AG04450 (cell line): ENCODE measurements at regions not wholly inside any gene's neighbourhood (a gene's known extent, or its start where the extent isn't known, plus 50 kb on each side); places are given as distances from the start of the nearest gene placed in this dataset.

Experiments
- CTCF ChIA-PET: fragments of 300-600, 350-600 bp; formaldehyde crosslinking; extraction: SDS; loops from one replicate; lab custom pipeline; 2022; ENCODE audit warnings: antibody characterized with exemption, inconsistent platforms; lab: Charles Lee
- POLR2A ChIA-PET: fragments of 350-600 bp; formaldehyde crosslinking; extraction: SDS; loops from one replicate; lab custom pipeline; 2021; ENCODE audit warnings: antibody characterized with exemption, inconsistent platforms; lab: Yijun Ruan, JAX
- DNase-seq: peaks from one replicate; pipeline ENCODE4 v3.0.0-alpha.2; 2011; ENCODE audit warnings: low read depth, low spot score
- H3K27ac ChIP-seq: one replicate; pipeline ENCODE4 v1.5.1; 2012; ENCODE audit warnings: low read depth, low read length, control low read depth
- H3K27me3 ChIP-seq: one replicate; pipeline ENCODE4 v1.6.0; 2012; ENCODE audit warnings: low read length; ENCODE audit not compliant: control insufficient read depth, insufficient read depth
- H3K4me3 ChIP-seq: 2 replicates; pipeline ENCODE4 v1.5.1; 2011; ENCODE audit warnings: mild to moderate bottlenecking, low read depth, low read length, control low read depth
- H3K9me3 ChIP-seq: 2 replicates; pipeline ENCODE4 v1.5.1; 2012; ENCODE audit warnings: low read length; ENCODE audit not compliant: control insufficient read depth, insufficient read depth
- CTCF ChIP-seq: IDR thresholded peaks from 2 replicates; pipeline ENCODE4 v1.5.1; 2011; ENCODE audit warnings: low read depth, low read length, control low read depth, inconsistent platforms

DNA sequence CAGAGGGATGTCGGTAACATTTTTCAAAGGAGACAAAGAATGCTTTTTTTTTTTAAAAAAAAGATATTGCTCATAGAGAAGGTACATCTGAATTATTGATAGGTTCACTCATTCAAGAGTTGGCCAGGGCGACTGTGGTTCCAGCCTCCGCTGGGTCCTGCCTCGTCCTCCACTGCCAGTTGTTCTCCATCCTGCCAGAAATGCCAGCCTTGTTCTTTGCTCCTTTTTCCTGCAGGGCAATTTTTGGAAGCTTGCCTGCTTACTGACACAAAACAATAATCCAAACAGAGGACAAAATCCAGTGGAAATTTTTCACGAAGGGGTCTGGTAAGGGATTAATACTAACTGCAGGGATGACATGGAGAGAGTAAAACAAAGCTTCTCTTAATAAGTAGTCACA lies 1113.0 kb downstream of the CBLN2 start:
- CTCF ChIA-PET = no interaction called here
- POLR2A ChIA-PET = no interaction called here

DNA sequence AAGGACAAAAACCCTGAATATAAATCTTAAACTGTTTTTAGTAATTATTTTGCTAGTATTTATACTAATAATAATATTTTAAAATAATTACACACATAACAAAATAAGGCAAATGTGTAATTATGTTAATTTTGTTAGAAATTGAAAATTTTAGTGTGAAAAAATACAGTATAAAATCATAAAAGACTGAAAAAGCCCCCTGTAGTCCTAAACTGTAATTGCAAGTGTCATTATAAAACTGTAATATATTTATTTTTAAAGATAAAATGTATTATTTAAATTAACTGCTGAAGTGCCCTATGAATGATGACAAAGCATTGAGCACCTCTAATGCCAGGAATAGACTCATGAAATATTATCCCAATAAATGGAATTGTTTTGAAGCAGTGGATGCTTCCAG lies 1117.7 kb downstream of the CBLN2 start:
- no peaks in the 10 kb centered on the region for H3K27me3 ChIP-seq
- no peak overlapping the region for H3K27ac ChIP-seq
- TF ChIP-seq CTCF = no peak; the same call in 1 of the 2 replicates
- H3K9me3 ChIP-seq = no peaks in the 10 kb centered on the region
- DNase-seq = no peak
- POLR2A ChIA-PET = no interaction called here
- H3K4me3 ChIP-seq = no peak overlapping the region
- CTCF ChIA-PET = no interaction called here

More for the DNA sequence above, 1113.0 kb downstream of the CBLN2 start:
- TF ChIP-seq CTCF = no peak
- H3K9me3 ChIP-seq = no peaks in the 10 kb centered on the region
- no peaks in the 10 kb centered on the region for H3K27me3 ChIP-seq
- no peak overlapping the region for H3K27ac ChIP-seq
- DNase-seq = no peak
- H3K4me3 ChIP-seq = no peak overlapping the region

GRCh38 chr18:71405169-71405809 lies 1116.4 kb downstream of the SOCS6 start:
- POLR2A ChIA-PET = no interaction called here
- DNase-seq = no peak
- H3K27ac ChIP-seq = no peak overlapping the region
- H3K27me3 ChIP-seq = no peaks in the 10 kb centered on the region
- CTCF ChIA-PET = no interaction called here
- TF ChIP-seq CTCF = no peak
- no peaks in the 10 kb centered on the region for H3K9me3 ChIP-seq
- no peak overlapping the region for H3K4me3 ChIP-seq

GRCh38 chr18:71403501-71403900 lies 1114.7 kb downstream of the SOCS6 start:
- H3K9me3 ChIP-seq = no peaks in the 10 kb centered on the region
- H3K4me3 ChIP-seq = no peak overlapping the region
- no peak for TF ChIP-seq CTCF
- H3K27me3 ChIP-seq = no peaks in the 10 kb centered on the region
- ChIA-PET POLR2A (no interaction called here), CTCF (no interaction called here)
- DNase-seq = no peak
- H3K27ac ChIP-seq = no peak overlapping the region

GRCh38 chr18:71398531-71398930 lies 1109.7 kb downstream of the SOCS6 start:
- no peaks in the 10 kb centered on the region for H3K27me3 ChIP-seq
- ChIA-PET POLR2A (no interaction called here), CTCF (interaction anchor here (0.8 to 1.7 kb wide), 2 partner anchors 665 to 688 kb away, joined by 3 to 6 read pairs; no protein-coding TSS in a partner anchor)
- H3K27ac ChIP-seq = no peak overlapping the region
- H3K9me3 ChIP-seq = no peaks in the 10 kb centered on the region
- H3K4me3 ChIP-seq = no peak overlapping the region
- no peak for DNase-seq
- peak; percentile 31 for TF ChIP-seq CTCF
